WTC11 (cell line): ENCODE measurements at regions not wholly inside any gene's neighbourhood (a gene's known extent, or its start where the extent isn't known, plus 50 kb on each side); places are given as distances from the start of the nearest gene placed in this dataset.

Source experiments
- HMGXB4 ChIP-seq: sonication (generic); formaldehyde crosslinking; IDR thresholded peaks from 2 replicates; pipeline ENCODE4 v1.8.1; 2023; ENCODE audit warnings: mild to moderate bottlenecking, moderate library complexity, missing genetic modification reagents
- NR3C1 ChIP-seq: sonication (generic); formaldehyde crosslinking; conservative IDR thresholded peaks from 2 replicates; pipeline ENCODE4 v1.8.1; 2023; ENCODE audit warnings: low read depth, mild to moderate bottlenecking, missing genetic modification reagents
- TF ChIP-seq, protein P1 (sequence below): sonication (generic); formaldehyde crosslinking; IDR thresholded peaks from 2 replicates; pipeline ENCODE4 v1.8.1; 2022; ENCODE audit warnings: mild to moderate bottlenecking, moderate library complexity, missing genetic modification reagents

DNA sequence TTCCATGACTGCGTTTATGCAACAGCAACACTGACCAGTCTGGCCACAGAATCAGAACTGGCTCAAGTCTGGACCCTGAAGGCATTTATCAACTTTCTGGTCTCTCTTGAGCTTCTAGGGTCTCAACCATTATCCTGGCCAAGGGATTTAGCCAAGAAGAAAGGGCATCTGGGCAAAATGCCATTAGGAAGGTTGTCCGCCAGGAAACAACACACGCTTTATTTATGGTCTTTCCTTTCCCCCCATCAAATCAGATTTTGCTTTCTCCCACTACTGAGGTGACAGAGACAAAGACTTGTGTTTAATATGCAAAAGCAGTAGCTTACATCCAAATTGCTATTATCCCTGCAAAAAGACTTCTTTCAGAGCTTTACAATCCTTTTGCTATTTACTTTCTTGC is 81.6 kb upstream of the PPP2R5A start:
- TF ChIP-seq, protein P1, sequence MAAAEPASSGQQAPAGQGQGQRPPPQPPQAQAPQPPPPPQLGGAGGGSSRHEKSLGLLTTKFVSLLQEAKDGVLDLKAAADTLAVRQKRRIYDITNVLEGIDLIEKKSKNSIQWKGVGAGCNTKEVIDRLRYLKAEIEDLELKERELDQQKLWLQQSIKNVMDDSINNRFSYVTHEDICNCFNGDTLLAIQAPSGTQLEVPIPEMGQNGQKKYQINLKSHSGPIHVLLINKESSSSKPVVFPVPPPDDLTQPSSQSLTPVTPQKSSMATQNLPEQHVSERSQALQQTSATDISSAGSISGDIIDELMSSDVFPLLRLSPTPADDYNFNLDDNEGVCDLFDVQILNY (CRISPR knock-in tag) = no peak
- TF ChIP-seq NR3C1 (CRISPR knock-in tag) (no peak), HMGXB4 (CRISPR knock-in tag) (no peak)
